ENCODE measurements at regions not wholly inside any gene's neighbourhood (a gene's known extent, or its start where the extent isn't known, plus 50 kb on each side); places are given as distances from the start of the nearest gene placed in this dataset.

DNA sequence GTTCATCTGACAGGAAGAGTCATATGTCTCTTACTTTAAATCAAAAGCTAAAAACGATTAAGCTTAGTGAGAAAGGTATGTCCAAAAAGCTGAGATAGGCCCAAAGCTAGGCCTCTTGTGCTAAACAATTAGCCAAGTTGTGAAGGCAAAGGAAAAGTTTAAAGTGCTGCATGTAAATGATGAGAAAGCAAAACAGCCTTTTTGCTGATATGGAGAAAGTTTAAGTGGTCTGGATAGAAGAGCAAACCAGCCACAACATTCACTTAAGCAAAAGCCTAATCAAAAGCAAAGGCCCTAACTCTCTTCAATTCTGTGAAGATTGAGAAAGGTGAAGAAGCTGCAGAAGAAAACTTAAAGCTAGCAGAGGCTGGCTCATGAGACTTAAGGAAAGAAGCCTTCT lies 511.3 kb upstream of the FAM98A start:
- FAIRE-seq (no peak), ATAC-seq (no peak), DNase-seq (ENCODE audit: low read depth, low spot score) (no peak)
- TF ChIP-seq NFYA (IDR thresholded peaks at IDR 0.05; ENCODE audit: borderline replicate concordance, low read depth, low read length) (no peak), SMAD1 (IDR thresholded peaks at IDR 0.05; ENCODE audit: low read depth, partially characterized antibody) (no peak), HDGF (IDR thresholded peaks at IDR 0.05) (no peak), TAF1 (IDR thresholded peaks at IDR 0.05; ENCODE audit: borderline replicate concordance, low read depth, low read length) (no peak), ETV6 (conservative IDR thresholded peaks at IDR 0.05 in 1 of 2, IDR thresholded peaks at IDR 0.05 in 1 of 2; ENCODE audit: borderline replicate concordance in 1 of 2, low read depth in 1 of 2) (no peak), IKZF2 (IDR thresholded peaks at IDR 0.05) (no peak), GATAD2B (conservative IDR thresholded peaks at IDR 0.05; ENCODE audit: low read depth) (no peak), ZNF622 (IDR thresholded peaks at IDR 0.05) (no peak), STAT1 (conservative IDR thresholded peaks at IDR 0.05) (no peak), IRF4 (IDR thresholded peaks at IDR 0.05; ENCODE audit: low read depth, low read length) (no peak), SRF (IDR thresholded peaks at IDR 0.05; ENCODE audit: low read depth in 2 of 2, low read length in 2 of 2) (no peak)
- TF ChIP-seq, protein P1, sequence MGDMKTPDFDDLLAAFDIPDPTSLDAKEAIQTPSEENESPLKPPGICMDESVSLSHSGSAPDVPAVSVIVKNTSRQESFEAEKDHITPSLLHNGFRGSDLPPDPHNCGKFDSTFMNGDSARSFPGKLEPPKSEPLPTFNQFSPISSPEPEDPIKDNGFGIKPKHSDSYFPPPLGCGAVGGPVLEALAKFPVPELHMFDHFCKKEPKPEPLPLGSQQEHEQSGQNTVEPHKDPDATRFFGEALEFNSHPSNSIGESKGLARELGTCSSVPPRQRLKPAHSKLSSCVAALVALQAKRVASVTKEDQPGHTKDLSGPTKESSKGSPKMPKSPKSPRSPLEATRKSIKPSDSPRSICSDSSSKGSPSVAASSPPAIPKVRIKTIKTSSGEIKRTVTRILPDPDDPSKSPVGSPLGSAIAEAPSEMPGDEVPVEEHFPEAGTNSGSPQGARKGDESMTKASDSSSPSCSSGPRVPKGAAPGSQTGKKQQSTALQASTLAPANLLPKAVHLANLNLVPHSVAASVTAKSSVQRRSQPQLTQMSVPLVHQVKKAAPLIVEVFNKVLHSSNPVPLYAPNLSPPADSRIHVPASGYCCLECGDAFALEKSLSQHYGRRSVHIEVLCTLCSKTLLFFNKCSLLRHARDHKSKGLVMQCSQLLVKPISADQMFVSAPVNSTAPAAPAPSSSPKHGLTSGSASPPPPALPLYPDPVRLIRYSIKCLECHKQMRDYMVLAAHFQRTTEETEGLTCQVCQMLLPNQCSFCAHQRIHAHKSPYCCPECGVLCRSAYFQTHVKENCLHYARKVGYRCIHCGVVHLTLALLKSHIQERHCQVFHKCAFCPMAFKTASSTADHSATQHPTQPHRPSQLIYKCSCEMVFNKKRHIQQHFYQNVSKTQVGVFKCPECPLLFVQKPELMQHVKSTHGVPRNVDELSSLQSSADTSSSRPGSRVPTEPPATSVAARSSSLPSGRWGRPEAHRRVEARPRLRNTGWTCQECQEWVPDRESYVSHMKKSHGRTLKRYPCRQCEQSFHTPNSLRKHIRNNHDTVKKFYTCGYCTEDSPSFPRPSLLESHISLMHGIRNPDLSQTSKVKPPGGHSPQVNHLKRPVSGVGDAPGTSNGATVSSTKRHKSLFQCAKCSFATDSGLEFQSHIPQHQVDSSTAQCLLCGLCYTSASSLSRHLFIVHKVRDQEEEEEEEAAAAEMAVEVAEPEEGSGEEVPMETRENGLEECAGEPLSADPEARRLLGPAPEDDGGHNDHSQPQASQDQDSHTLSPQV (IDR thresholded peaks at IDR 0.05) = no peak
- TF ChIP-seq, protein P2, sequence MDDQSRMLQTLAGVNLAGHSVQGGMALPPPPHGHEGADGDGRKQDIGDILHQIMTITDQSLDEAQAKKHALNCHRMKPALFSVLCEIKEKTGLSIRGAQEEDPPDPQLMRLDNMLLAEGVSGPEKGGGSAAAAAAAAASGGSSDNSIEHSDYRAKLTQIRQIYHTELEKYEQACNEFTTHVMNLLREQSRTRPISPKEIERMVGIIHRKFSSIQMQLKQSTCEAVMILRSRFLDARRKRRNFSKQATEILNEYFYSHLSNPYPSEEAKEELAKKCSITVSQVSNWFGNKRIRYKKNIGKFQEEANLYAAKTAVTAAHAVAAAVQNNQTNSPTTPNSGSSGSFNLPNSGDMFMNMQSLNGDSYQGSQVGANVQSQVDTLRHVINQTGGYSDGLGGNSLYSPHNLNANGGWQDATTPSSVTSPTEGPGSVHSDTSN (IDR thresholded peaks at IDR 0.05; ENCODE audit: insufficient replicate concordance, low read depth, low read length) = no peak
- TF ChIP-seq, protein P3, sequence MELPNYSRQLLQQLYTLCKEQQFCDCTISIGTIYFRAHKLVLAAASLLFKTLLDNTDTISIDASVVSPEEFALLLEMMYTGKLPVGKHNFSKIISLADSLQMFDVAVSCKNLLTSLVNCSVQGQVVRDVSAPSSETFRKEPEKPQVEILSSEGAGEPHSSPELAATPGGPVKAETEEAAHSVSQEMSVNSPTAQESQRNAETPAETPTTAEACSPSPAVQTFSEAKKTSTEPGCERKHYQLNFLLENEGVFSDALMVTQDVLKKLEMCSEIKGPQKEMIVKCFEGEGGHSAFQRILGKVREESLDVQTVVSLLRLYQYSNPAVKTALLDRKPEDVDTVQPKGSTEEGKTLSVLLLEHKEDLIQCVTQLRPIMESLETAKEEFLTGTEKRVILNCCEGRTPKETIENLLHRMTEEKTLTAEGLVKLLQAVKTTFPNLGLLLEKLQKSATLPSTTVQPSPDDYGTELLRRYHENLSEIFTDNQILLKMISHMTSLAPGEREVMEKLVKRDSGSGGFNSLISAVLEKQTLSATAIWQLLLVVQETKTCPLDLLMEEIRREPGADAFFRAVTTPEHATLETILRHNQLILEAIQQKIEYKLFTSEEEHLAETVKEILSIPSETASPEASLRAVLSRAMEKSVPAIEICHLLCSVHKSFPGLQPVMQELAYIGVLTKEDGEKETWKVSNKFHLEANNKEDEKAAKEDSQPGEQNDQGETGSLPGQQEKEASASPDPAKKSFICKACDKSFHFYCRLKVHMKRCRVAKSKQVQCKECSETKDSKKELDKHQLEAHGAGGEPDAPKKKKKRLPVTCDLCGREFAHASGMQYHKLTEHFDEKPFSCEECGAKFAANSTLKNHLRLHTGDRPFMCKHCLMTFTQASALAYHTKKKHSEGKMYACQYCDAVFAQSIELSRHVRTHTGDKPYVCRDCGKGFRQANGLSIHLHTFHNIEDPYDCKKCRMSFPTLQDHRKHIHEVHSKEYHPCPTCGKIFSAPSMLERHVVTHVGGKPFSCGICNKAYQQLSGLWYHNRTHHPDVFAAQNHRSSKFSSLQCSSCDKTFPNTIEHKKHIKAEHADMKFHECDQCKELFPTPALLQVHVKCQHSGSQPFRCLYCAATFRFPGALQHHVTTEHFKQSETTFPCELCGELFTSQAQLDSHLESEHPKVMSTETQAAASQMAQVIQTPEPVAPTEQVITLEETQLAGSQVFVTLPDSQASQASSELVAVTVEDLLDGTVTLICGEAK (IDR thresholded peaks at IDR 0.05; ENCODE audit: borderline replicate concordance) = no peak
- no peaks in the 10 kb centered on the region for H4K20me1 ChIP-seq (ENCODE audit: control insufficient read depth, insufficient read depth)
- H3K36me3 ChIP-seq (ENCODE audit: control insufficient read depth in 2 of 2, insufficient read depth in 2 of 2, low read length in 1 of 2) = no peaks in the 10 kb centered on the region
- ChIA-PET POLR2A (interaction anchor here (1.0 kb wide), 1 partner anchor 1076 kb away, joined by 4 read pairs; no protein-coding TSS in a partner anchor), CTCF (no interaction called here), SMC1A (ENCODE audit: uncharacterized antibody, unreplicated experiment) (no interaction called here), RAD21 (ENCODE audit: unreplicated experiment) (no interaction called here)
- no peaks in the 10 kb centered on the region; a peak in 1 of 4 replicates for H3K27me3 ChIP-seq (replicated peaks in 1 of 2; ENCODE audit: control insufficient read depth in 2 of 2, insufficient read depth in 2 of 2, low read length in 1 of 2)
- no peak overlapping the region for H3K27ac ChIP-seq (ENCODE audit: control insufficient read depth, insufficient read depth)
- no peak overlapping the region for H3K4me3 ChIP-seq
- BruUV-seq (replicated peaks) = no TSS peak
- H2AFZ ChIP-seq (ENCODE audit: control insufficient read depth, low read depth, low read length) = no peak overlapping the region
- no peak overlapping the region for H3K9ac ChIP-seq (ENCODE audit: control insufficient read depth, insufficient read depth, low read length)
- H3K4me2 ChIP-seq (ENCODE audit: control insufficient read depth, insufficient read depth) = no peak overlapping the region
- 4% methylated on average over 1 of the region's 1 CpG for WGBS (ENCODE audit: insufficient coverage, insufficient replicate concordance, low lambda C conversion rate, missing lambda C conversion rate)
- no peaks in the 10 kb centered on the region for H3K9me3 ChIP-seq (replicated peaks; ENCODE audit: control insufficient read depth, insufficient read depth, low read length)
- intact Hi-C loops (cut with micrococcal nuclease; ENCODE audit: unreplicated experiment) (no loop called here), in situ Hi-C loops (cut with MboI) (no loop called here)
- no peaks in the 10 kb centered on the region for H3K4me1 ChIP-seq (ENCODE audit: control insufficient read depth, insufficient read depth, low read length)
- H3K79me2 ChIP-seq (ENCODE audit: control insufficient read depth, insufficient read depth, low read length) = no peaks in the 10 kb centered on the region

Measured in GM12878 (cell line).